Fibroblast of the aortic adventitia (primary cell): ENCODE measurements at regions not wholly inside any gene's neighbourhood (a gene's known extent, or its start where the extent isn't known, plus 50 kb on each side); places are given as distances from the start of the nearest gene placed in this dataset.

Source experiments
- DNase-seq: peaks from one replicate; pipeline ENCODE4 v3.0.0-alpha.2; 2010; ENCODE audit warnings: low read depth
- H3K4me3 ChIP-seq: 2 replicates; pipeline ENCODE4 v1.5.1; 2011; ENCODE audit warnings: low read depth, mild to moderate bottlenecking, control low read depth, low read length, moderate library complexity
- TF ChIP-seq, protein P1 (sequence below): IDR thresholded peaks from 2 replicates; pipeline ENCODE4 v1.5.1; 2011; ENCODE audit warnings: mild to moderate bottlenecking, low read length, control low read depth, inconsistent platforms; ENCODE audit not compliant: insufficient read depth

DNA sequence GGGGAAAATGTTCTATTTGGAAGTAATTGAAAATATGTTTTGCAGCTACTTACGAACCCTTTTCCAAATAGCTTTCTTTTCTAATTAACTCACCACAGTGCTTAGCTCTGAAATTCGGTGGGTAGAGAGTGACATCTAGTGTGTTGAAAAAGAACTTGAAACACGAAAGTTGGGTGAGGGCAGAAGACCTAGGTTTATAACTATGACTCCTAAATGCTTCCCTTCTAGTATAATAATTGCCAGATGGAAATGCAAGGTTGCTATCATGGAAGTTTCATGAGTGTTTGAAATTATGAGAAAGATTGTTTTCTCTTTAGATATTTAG is 77.3 kb upstream of the NOCT start:
- DNase-seq: peak; percentile 79
- no peak overlapping the region for H3K4me3 ChIP-seq
- TF ChIP-seq, protein P1, sequence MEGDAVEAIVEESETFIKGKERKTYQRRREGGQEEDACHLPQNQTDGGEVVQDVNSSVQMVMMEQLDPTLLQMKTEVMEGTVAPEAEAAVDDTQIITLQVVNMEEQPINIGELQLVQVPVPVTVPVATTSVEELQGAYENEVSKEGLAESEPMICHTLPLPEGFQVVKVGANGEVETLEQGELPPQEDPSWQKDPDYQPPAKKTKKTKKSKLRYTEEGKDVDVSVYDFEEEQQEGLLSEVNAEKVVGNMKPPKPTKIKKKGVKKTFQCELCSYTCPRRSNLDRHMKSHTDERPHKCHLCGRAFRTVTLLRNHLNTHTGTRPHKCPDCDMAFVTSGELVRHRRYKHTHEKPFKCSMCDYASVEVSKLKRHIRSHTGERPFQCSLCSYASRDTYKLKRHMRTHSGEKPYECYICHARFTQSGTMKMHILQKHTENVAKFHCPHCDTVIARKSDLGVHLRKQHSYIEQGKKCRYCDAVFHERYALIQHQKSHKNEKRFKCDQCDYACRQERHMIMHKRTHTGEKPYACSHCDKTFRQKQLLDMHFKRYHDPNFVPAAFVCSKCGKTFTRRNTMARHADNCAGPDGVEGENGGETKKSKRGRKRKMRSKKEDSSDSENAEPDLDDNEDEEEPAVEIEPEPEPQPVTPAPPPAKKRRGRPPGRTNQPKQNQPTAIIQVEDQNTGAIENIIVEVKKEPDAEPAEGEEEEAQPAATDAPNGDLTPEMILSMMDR: peak; percentile 55

DNA sequence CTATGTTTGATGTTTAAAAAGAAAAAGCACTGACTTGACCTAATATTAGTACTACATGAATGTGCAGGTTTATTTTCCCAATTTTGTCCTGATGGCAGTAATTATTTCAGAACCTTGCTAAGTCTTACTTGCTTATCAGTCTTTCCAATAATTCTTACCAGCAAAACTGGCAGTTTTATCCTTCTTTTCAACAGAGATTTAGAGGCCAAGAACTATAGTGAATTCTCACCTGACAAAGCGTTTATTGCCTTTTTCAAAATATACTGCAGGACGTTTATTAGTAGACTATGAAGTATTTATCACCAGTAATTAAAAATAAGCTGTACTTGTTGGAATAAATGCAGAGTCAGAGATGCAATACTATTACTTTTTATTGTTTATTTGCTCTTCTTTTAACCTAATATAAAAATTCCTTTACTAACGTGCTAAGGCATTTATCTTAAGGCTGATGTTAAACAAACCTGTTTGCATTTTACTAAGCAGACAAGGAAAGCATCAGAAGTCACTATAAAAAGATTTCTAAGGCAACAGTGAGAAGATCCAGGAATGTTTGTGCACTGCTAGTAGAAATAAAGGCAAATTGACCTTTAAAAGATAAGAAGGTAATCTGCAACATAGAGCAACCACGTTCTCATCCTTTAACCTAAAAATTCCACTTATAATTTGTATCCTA is 80.3 kb upstream of the NOCT start:
- TF ChIP-seq, protein P1: no peak
- DNase-seq: no peak
- no peak overlapping the region for H3K4me3 ChIP-seq

DNA sequence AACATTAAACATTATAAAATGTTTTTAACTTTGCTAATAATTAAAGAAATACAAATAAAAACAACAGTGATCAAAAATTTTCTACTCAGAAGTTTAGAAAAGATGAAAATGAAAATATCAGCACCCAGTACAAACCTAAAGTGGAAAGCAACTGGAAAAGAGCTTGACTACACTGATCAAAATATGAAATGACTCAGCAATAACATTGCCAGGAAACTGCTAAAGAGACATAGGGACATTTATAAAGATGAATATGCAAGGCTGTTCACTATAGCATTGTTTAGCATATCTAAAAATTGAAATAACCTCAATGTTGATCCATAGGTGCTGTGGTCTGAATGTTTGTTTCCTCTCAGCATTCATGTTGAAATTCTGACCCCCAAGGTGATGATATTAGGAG is 88.5 kb upstream of the NOCT start:
- no peak overlapping the region for H3K4me3 ChIP-seq
- DNase-seq: peak; percentile 57
- TF ChIP-seq, protein P1: no peak

DNA sequence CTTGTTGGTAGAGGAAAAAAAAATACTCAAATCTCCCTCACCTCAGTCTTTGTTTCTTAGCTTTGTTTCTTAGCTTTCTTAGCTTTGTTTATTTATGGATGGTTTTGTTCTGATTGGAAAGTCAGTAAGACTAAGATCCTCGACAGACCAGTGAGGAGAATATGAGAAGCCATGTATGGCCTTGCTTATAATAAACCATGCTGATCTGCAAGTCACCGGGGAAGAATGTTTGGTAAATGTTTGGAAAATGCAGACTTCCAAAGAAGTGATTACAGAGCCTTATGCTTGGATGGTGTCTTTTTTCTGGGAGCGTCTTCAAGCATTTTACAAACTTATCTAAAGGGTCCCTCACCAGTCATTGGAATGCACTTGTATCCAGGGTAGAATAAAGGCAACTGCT is 90.1 kb upstream of the NOCT start:
- TF ChIP-seq, protein P1: no peak
- no peak overlapping the region for H3K4me3 ChIP-seq
- no peak for DNase-seq

DNA sequence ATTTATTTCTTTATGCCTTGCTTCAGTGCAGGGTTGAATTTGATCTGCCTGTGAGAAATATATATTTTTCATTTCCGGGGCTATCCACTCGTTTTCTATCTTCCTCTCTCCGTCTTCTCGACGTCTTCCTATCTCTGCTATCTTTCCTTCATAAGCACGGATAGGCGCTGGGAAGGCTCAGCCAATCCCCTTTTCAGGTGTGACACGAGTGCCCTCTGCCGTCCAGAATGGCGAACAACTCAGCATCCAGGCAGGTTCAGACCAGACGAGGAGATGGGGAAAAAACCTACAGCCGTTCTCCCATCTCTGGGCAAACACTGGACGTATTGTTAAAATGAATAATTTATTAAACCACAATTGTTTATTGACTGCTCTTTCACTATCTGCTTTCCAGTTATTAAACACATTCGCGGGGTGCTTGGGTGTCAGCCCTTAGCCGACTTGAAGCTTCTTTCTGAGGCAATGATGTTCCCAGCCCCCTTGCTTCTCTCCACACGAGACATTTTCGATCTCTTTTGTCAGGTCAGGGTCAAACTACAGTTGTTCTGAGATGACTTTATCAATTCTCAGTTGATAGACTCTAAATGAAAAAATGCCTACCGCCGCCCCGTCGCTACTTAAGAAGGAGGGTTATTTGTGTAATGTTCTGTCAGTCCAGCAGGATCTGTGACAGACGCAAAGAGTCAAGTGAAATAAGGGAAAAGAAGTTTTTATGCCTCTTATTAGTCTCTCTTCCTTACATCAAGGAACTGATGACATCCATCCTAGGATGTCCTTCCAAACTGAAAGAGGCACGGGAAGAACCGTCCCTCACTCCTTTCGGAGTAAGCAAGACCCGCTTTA is 96.3 kb upstream of the NOCT start:
- H3K4me3 ChIP-seq: no peak overlapping the region
- peak; percentile 71 for DNase-seq
- TF ChIP-seq, protein P1: peak; percentile 65

DNA sequence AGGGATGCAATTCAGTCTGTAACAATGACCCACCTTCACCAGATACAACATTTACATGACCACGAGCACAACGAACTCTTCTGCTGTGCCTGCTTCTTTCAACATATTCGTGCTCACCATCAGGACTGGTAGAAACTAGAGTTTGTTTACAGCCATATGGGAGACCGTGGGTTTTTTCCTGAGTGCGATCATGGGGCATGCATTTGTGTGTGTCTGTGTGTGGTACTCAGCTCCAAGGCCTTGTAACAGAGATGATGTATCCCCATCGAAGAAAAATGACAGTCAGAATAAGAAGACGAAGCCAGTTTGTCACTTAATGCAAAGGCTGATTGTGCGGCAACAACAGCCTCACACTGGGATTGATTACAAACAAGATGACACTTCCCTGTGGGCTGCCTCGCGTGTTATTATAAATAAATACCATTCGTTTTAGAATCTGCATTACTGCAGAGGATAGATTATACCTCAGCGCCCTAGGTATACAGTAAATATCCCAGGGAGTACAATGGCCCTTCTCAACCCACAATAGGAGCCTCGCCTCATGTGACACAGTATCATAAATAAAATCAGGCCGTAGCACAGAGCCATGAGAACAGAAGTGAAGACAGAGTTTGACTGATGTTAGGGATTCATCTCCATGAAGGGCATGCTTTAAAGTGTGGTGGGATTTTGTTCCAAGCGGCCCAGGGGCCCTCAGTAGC is 97.3 kb upstream of the NOCT start:
- TF ChIP-seq, protein P1: no peak
- no peak for DNase-seq
- H3K4me3 ChIP-seq: no peak overlapping the region
